ENCODE measurements at regions not wholly inside any gene's neighbourhood (a gene's known extent, or its start where the extent isn't known, plus 50 kb on each side); places are given as distances from the start of the nearest gene placed in this dataset.
A peak's percentile ranks its signal among the peaks of the same experiment; 100 is the strongest.
"Not testable (repeated sequence)": the region's sequence is repeated elsewhere in the genome, so short reads cannot be mapped to it uniquely, and the experiment has no call there.

DNA sequence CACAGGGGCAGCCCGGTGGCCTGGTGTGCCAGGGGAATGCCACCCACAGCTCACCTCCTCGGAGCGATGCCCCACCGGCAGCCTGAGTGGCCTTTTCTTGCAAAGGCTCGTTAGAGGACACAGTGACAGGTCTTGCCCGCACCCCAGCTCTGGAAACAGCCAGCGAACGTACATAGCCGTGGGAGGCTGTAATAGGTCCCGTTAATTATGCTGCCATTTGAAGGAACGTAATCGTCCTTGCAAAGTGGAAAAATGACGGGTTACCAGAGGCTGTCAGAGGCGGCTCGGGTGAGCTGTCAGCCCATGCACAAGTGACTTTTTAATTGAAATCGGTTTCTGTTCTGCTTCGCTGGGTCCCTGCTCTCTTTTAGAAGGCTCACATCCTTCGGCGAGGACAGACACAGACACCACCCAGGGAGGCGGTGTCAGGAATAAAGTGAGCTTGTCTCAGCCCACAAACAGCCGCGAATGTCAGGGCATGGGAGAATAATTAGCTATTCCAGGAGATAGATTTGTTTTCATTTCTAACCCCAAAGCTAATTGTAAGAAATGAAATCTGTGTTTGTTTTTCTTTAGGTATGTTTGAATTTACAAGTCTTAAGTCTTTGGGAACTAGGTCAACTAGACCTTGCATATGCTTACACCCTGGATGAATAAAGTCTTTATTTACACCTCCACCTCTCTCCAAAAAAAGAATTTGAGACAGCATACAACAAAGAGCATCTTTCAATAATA is 77.2 kb upstream of the RFLNA start:
- in situ Hi-C loops (cut with HindIII; ENCODE audit: low pct_unique_long_range_greater_than_20kb, low sequenced_read_pairs) (no loop called here), intact Hi-C loops (cut with micrococcal nuclease; ENCODE audit: unreplicated experiment) (no loop called here)
- Histone ChIP-seq H3K4me1 (ENCODE audit: control insufficient read depth, insufficient read depth, low read length) (no peaks in the 10 kb centered on the region; the same call in 1 of the 2 replicates), H3K27ac (ENCODE audit: low read length) (no peak overlapping the region), H3K36me3 (ENCODE audit: control insufficient read depth, insufficient read depth, low read length) (no peaks in the 10 kb centered on the region), H3K4me3 (ENCODE audit: low read depth in 2 of 2, low read length in 2 of 2) (peak overlapping the region in 1 of 2 experiments; percentile 24; a peak in 1 of 4 replicates), H3K9me3 (ENCODE audit: control insufficient read depth, insufficient read depth, low read depth, low read length) (0 out of 2 replicates have a peak, but pooled peaks cover 3% of the 10 kb centered on the region), H3K27me3 (ENCODE audit: control insufficient read depth, insufficient read depth, low read length) (no peaks in the 10 kb centered on the region)
- DNase-seq (ENCODE audit: low read depth, low spot score) (no peak), ATAC-seq (no peak)
- no TSS peak for BruUV-seq (replicated peaks)
- POLR2A ChIA-PET = interaction anchor here (0.7 kb wide), 1 partner anchor 190 kb away, joined by 8 read pairs; no protein-coding TSS in a partner anchor
- CTCF ChIA-PET = interaction anchor here (0.6 kb wide), 1 partner anchor 29 kb away, joined by 3 read pairs; no protein-coding TSS in a partner anchor
- TF ChIP-seq TCF7L2 (IDR thresholded peaks at IDR 0.05; ENCODE audit: low read depth, low read length) = no peak
- TF ChIP-seq, protein P1, sequence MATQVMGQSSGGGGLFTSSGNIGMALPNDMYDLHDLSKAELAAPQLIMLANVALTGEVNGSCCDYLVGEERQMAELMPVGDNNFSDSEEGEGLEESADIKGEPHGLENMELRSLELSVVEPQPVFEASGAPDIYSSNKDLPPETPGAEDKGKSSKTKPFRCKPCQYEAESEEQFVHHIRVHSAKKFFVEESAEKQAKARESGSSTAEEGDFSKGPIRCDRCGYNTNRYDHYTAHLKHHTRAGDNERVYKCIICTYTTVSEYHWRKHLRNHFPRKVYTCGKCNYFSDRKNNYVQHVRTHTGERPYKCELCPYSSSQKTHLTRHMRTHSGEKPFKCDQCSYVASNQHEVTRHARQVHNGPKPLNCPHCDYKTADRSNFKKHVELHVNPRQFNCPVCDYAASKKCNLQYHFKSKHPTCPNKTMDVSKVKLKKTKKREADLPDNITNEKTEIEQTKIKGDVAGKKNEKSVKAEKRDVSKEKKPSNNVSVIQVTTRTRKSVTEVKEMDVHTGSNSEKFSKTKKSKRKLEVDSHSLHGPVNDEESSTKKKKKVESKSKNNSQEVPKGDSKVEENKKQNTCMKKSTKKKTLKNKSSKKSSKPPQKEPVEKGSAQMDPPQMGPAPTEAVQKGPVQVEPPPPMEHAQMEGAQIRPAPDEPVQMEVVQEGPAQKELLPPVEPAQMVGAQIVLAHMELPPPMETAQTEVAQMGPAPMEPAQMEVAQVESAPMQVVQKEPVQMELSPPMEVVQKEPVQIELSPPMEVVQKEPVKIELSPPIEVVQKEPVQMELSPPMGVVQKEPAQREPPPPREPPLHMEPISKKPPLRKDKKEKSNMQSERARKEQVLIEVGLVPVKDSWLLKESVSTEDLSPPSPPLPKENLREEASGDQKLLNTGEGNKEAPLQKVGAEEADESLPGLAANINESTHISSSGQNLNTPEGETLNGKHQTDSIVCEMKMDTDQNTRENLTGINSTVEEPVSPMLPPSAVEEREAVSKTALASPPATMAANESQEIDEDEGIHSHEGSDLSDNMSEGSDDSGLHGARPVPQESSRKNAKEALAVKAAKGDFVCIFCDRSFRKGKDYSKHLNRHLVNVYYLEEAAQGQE (IDR thresholded peaks at IDR 0.05; ENCODE audit: insufficient read depth in 1 of 2, low read depth in 2 of 2, low read length in 1 of 2) = no peak
- TF ChIP-seq CTCF (IDR thresholded peaks at IDR 0.05) = no peak
- TF ChIP-seq POLR2AphosphoS5 (IDR thresholded peaks at IDR 0.05; ENCODE audit: low read depth, low read length) = no peak
- TF ChIP-seq SIN3A (IDR thresholded peaks at IDR 0.05; ENCODE audit: borderline replicate concordance, insufficient read depth, low read depth, low read length) = no peak

GRCh38 chr12:124218243-124218560 is 76.7 kb upstream of the RFLNA start:
- in situ Hi-C loops (cut with HindIII; ENCODE audit: low pct_unique_long_range_greater_than_20kb, low sequenced_read_pairs) (no loop called here), intact Hi-C loops (cut with micrococcal nuclease; ENCODE audit: unreplicated experiment) (no loop called here)
- no peak overlapping the region for H3K27ac ChIP-seq (ENCODE audit: low read length)
- no peak overlapping the region for H3K4me3 ChIP-seq (ENCODE audit: low read depth in 2 of 2, low read length in 2 of 2)
- CTCF ChIA-PET = no interaction called here
- ATAC-seq (no peak), DNase-seq (ENCODE audit: low read depth, low spot score) (no peak)
- no peaks in the 10 kb centered on the region for H3K36me3 ChIP-seq (ENCODE audit: control insufficient read depth, insufficient read depth, low read length)
- no peak for TF ChIP-seq POLR2AphosphoS5 (IDR thresholded peaks at IDR 0.05; ENCODE audit: low read depth, low read length)
- TF ChIP-seq, protein P1 (IDR thresholded peaks at IDR 0.05; ENCODE audit: insufficient read depth in 1 of 2, low read depth in 2 of 2, low read length in 1 of 2) = no peak
- TF ChIP-seq CTCF (IDR thresholded peaks at IDR 0.05) = no peak
- POLR2A ChIA-PET = no interaction called here
- H3K9me3 ChIP-seq (ENCODE audit: control insufficient read depth, insufficient read depth, low read depth, low read length) = 0 out of 2 replicates have a peak, but pooled peaks cover 3% of the 10 kb centered on the region
- no peaks in the 10 kb centered on the region for H3K27me3 ChIP-seq (ENCODE audit: control insufficient read depth, insufficient read depth, low read length)
- no TSS peak for BruUV-seq (replicated peaks)
- H3K4me1 ChIP-seq (ENCODE audit: control insufficient read depth, insufficient read depth, low read length) = peaks cover 2% of the 10 kb centered on the region; the same call in 1 of the 2 replicates

GRCh38 chr12:124218650-124219049 is 76.2 kb upstream of the RFLNA start:
- in situ Hi-C loops (cut with HindIII; ENCODE audit: low pct_unique_long_range_greater_than_20kb, low sequenced_read_pairs); DNase-seq (ENCODE audit: low read depth, low spot score); H3K9me3 ChIP-seq (ENCODE audit: control insufficient read depth, insufficient read depth, low read depth, low read length); H3K4me1 ChIP-seq (ENCODE audit: control insufficient read depth, insufficient read depth, low read length); ATAC-seq; H3K27ac ChIP-seq (ENCODE audit: low read length); H3K4me3 ChIP-seq (ENCODE audit: low read depth in 2 of 2, low read length in 2 of 2); CTCF ChIA-PET; intact Hi-C loops (cut with micrococcal nuclease; ENCODE audit: unreplicated experiment); POLR2A ChIA-PET; H3K36me3 ChIP-seq (ENCODE audit: control insufficient read depth, insufficient read depth, low read length); H3K27me3 ChIP-seq (ENCODE audit: control insufficient read depth, insufficient read depth, low read length); BruUV-seq (replicated peaks): not testable (repeated sequence)

Data from Panc1 (cell line).